MCF 10A (cell line): ENCODE measurements at regions not wholly inside any gene's neighbourhood (a gene's known extent, or its start where the extent isn't known, plus 50 kb on each side); places are given as distances from the start of the nearest gene placed in this dataset.
A peak's percentile ranks its signal among the peaks of the same experiment; 100 is the strongest.

ENCODE experiments used
- BruUV-seq: library from RNA; stranded (reverse); fragments of 400-500 nt; replicated peaks from 2 replicates; lab custom pipeline; 2021; lab: Mats Ljungman, UMichigan
- CTCF ChIA-PET: fragments of 300-600 bp; sonication (Branson Sonifier 250); formaldehyde crosslinking; extraction: SDS; loops from one replicate; lab custom pipeline; 2021; ENCODE audit warnings: antibody characterized with exemption, inconsistent platforms; lab: Yijun Ruan, JAX
- POLR2A ChIA-PET: fragments of 300-600, 350-650 bp; sonication (Branson Sonifier 250); formaldehyde crosslinking; extraction: SDS; loops from one replicate; lab custom pipeline; 2020; ENCODE audit warnings: antibody characterized with exemption, inconsistent platforms; lab: Yijun Ruan, JAX
- DNase-seq: peaks from one replicate; pipeline ENCODE4 v3.0.0-alpha.2; 2018; ENCODE audit not compliant: unreplicated experiment
- H3K27ac Mint-ChIP-seq: one replicate; pipeline ENCODE4 v1.8.0; 2022; ENCODE audit warnings: mild to moderate bottlenecking, low read depth, mixed read lengths; ENCODE audit not compliant: unreplicated experiment
- H3K27me3 Mint-ChIP-seq: one replicate; pipeline ENCODE4 v1.8.0; 2022; ENCODE audit warnings: mixed read lengths; ENCODE audit not compliant: insufficient read depth, unreplicated experiment
- H3K36me3 Mint-ChIP-seq: one replicate; pipeline ENCODE4 v1.8.0; 2022; ENCODE audit warnings: mild to moderate bottlenecking, moderate library complexity, mixed read lengths; ENCODE audit not compliant: insufficient read depth, unreplicated experiment
- H3K4me1 Mint-ChIP-seq: one replicate; pipeline ENCODE4 v1.8.0; 2022; ENCODE audit warnings: mixed read lengths; ENCODE audit not compliant: insufficient read depth, unreplicated experiment
- H3K4me3 Mint-ChIP-seq: one replicate; pipeline ENCODE4 v1.8.0; 2022; ENCODE audit warnings: mild to moderate bottlenecking, moderate library complexity, mixed read lengths; ENCODE audit not compliant: unreplicated experiment
- H3K9me3 Mint-ChIP-seq: one replicate; pipeline ENCODE4 v1.8.0; 2022; ENCODE audit warnings: mixed read lengths; ENCODE audit not compliant: unreplicated experiment
- intact Hi-C: fragments of 100-400 bp; cut with micrococcal nuclease; formaldehyde crosslinking; loops from 2 replicates; pipeline ENCODE4 v1.14.1; 2022
- TF ChIP-seq, protein P1 (sequence below): fragments of 200-600 bp; IDR thresholded peaks from one replicate; pipeline ENCODE4 v1.8.0; 2022; ENCODE audit warnings: antibody characterized with exemption, mild to moderate bottlenecking; ENCODE audit not compliant: unreplicated experiment

DNA sequence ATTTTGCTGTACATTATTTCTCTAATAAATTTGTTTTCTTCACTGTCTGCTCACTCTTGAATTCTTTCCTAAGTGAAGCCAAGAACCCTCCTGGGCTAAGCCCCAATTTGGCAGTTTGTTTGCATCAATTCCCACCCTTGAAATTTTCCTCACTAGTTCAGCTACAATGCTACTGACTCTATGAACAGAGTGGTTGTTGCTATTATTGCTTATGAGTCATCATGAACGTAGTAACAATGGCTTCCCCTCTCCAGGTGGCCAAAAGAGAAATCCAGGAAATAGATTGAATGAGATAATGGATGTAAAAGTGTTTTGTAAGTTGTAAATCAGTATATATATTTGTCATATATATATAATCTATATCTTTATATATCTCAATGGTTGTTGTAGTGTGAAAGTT lies 193.0 kb downstream of the URB2 start:
- intact Hi-C loops: no loop called here
- Mint-ChIP-seq H3K4me3 (no peak overlapping the region), H3K4me1 (peaks cover 7% of the 10 kb centered on the region), H3K27me3 (no peaks in the 10 kb centered on the region), H3K9me3 (no peaks in the 10 kb centered on the region), H3K36me3 (no peaks in the 10 kb centered on the region), H3K27ac (no peak overlapping the region)
- no TSS peak for BruUV-seq
- DNase-seq: peak; percentile 38
- ChIA-PET CTCF (interaction anchor here (1.0 kb wide), 1 partner anchor 30 kb away, joined by 5 read pairs; no protein-coding TSS in a partner anchor), POLR2A (interaction anchor here (0.5 to 2.3 kb wide), 4 partner anchors 12 to 1380 kb away, joined by 3 to 8 read pairs (median 4); no protein-coding TSS in a partner anchor)
- TF ChIP-seq, protein P1, sequence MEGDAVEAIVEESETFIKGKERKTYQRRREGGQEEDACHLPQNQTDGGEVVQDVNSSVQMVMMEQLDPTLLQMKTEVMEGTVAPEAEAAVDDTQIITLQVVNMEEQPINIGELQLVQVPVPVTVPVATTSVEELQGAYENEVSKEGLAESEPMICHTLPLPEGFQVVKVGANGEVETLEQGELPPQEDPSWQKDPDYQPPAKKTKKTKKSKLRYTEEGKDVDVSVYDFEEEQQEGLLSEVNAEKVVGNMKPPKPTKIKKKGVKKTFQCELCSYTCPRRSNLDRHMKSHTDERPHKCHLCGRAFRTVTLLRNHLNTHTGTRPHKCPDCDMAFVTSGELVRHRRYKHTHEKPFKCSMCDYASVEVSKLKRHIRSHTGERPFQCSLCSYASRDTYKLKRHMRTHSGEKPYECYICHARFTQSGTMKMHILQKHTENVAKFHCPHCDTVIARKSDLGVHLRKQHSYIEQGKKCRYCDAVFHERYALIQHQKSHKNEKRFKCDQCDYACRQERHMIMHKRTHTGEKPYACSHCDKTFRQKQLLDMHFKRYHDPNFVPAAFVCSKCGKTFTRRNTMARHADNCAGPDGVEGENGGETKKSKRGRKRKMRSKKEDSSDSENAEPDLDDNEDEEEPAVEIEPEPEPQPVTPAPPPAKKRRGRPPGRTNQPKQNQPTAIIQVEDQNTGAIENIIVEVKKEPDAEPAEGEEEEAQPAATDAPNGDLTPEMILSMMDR: no peak

- intact Hi-C loops: no loop called here
- no peak overlapping the region for H3K4me3 Mint-ChIP-seq
- TF ChIP-seq, protein P1: no peak
Measured at GRCh38 chr1:229822026-229822425, 196.0 kb downstream of the URB2 start.

DNA sequence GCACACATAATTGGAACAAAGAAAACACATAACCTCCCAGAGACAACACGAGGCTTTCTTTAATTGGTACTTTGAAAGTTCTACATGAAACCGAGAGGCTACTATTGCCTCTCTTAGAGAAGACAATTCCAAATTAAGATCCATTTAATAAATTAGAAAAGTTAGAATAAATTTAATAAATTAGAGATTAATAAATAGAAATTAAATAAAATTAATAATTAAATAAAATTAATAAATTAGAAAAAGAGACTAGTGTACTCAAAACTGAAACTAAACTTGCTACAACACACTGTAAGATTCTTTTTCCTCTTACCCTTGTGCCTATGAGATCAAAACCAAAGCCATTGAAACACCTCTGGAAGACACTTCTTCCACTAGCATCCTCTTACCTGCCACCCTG lies 199.0 kb downstream of the URB2 start:
- POLR2A ChIA-PET: no interaction called here
- BruUV-seq: no TSS peak
- H3K27ac Mint-ChIP-seq: no peak overlapping the region
- no peak for DNase-seq
- H3K36me3 Mint-ChIP-seq: no peaks in the 10 kb centered on the region
- no peaks in the 10 kb centered on the region for H3K27me3 Mint-ChIP-seq
- intact Hi-C loops: no loop called here
- H3K4me3 Mint-ChIP-seq: no peak overlapping the region
- TF ChIP-seq, protein P1: no peak
- H3K9me3 Mint-ChIP-seq: peaks cover 7% of the 10 kb centered on the region
- peaks cover 5% of the 10 kb centered on the region for H3K4me1 Mint-ChIP-seq
- CTCF ChIA-PET: interaction anchor here (0.7 to 2.0 kb wide), 2 partner anchors 12 to 237 kb away, joined by 3 to 4 read pairs; no protein-coding TSS in a partner anchor

More at GRCh38 chr1:229822026-229822425, 196.0 kb downstream of the URB2 start:
- CTCF ChIA-PET: interaction anchor here (0.6 to 2.9 kb wide), 2 partner anchors 27 to 34 kb away, joined by 5 to 11 read pairs; no protein-coding TSS in a partner anchor
- Mint-ChIP-seq H3K27ac (no peak overlapping the region), H3K36me3 (no peaks in the 10 kb centered on the region), H3K9me3 (peaks cover 7% of the 10 kb centered on the region), H3K27me3 (no peaks in the 10 kb centered on the region), H3K4me1 (peaks cover 12% of the 10 kb centered on the region)
- DNase-seq: no peak
- no TSS peak for BruUV-seq
- POLR2A ChIA-PET: interaction anchor here (0.7 to 1.1 kb wide), 2 partner anchors 8 to 13 kb away, joined by 4 read pairs; no protein-coding TSS in a partner anchor

DNA sequence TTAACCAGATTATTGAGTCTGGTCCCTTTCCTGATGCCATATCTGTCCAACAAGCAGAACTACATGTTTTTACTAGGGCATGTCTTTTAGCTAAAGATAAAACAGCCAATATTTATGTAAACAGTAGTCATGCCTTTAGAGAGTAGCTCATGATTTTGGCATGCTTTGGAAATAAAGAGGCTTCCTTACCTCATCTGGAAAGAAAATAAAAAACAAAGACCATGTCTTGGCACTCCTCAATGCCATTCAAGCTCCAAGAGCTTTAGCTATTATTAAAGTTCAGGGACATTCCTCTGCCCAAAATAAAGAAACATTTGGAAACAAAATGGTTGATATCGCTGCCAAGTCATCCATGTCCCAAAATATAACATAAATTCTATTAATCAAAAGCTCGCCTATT lies 202.4 kb downstream of the URB2 start:
- POLR2A ChIA-PET: interaction anchor here (0.7 to 2.0 kb wide), 4 partner anchors 9 to 238 kb away, joined by 3 to 5 read pairs (median 4); partner anchors contain the start of gene GALNT2
- H3K27ac Mint-ChIP-seq: no peak overlapping the region
- H3K27me3 Mint-ChIP-seq: no peaks in the 10 kb centered on the region
- no peak for DNase-seq
- H3K4me1 Mint-ChIP-seq: peaks cover 5% of the 10 kb centered on the region
- BruUV-seq: no TSS peak
- no peak overlapping the region for H3K4me3 Mint-ChIP-seq
- CTCF ChIA-PET: interaction anchor here (0.6 to 1.7 kb wide), 3 partner anchors 15 to 167 kb away, joined by 3 to 4 read pairs (median 3); no protein-coding TSS in a partner anchor
- peaks cover 7% of the 10 kb centered on the region for H3K9me3 Mint-ChIP-seq
- no peaks in the 10 kb centered on the region for H3K36me3 Mint-ChIP-seq
- TF ChIP-seq, protein P1: no peak
- intact Hi-C loops: no loop called here
